HG02981 (cell line): ENCODE measurements at regions not wholly inside any gene's neighbourhood (a gene's known extent, or its start where the extent isn't known, plus 50 kb on each side); places are given as distances from the start of the nearest gene placed in this dataset.

Source experiments
- ATAC-seq: cut with Tn5 transposase; IDR thresholded peaks from one replicate; pipeline ENCODE4 v1.9.1; 2021; ENCODE audit warnings: mild to moderate bottlenecking, moderate library complexity; ENCODE audit not compliant: unreplicated experiment

DNA sequence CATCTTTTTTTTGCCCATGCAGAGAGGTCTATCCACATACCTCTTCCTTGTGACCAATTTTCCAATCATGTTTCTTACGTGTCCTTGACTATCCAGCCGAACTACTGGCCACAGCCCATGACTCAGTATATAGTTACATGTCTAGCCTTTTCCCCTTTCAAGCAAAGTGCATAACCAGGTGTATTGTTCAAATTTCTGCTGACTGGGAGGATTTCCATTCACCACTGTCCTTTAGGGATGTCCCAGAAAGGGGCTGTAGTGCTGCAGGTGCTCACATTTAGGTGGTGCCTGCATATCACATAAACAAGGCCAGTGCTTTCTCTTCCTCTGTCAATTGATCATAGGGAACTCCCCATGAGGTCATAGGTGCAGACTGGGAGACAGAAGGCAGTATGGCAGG lies 69.4 kb upstream of the ALDH1A3 start:
- ATAC-seq: no peak

DNA sequence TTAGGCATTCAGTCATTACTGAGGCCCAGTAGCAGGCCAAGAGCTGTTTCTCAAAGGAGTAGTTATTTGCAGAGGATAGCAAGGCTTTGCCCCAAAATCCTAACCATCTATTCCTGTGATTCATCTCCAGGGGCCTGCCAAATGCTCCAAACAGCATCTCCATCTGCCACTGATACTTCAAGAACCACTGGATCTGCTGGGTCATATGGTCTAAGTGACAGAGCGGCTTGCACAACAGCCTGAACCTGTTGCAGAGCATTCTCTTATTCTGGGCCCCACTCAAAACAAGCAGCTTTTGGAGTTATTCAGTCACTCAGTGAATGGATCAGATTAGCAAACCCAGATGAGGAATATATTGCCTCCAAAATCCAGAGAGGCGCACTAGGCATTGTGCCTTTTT lies 68.8 kb upstream of the ALDH1A3 start:
- ATAC-seq: no peak

- no peak for ATAC-seq
Observed at GRCh38 chr15:100812802-100813201, 66.8 kb upstream of the ALDH1A3 start.

- ATAC-seq: no peak
Observed at GRCh38 chr15:100818927-100819326, 60.7 kb upstream of the ALDH1A3 start.

DNA sequence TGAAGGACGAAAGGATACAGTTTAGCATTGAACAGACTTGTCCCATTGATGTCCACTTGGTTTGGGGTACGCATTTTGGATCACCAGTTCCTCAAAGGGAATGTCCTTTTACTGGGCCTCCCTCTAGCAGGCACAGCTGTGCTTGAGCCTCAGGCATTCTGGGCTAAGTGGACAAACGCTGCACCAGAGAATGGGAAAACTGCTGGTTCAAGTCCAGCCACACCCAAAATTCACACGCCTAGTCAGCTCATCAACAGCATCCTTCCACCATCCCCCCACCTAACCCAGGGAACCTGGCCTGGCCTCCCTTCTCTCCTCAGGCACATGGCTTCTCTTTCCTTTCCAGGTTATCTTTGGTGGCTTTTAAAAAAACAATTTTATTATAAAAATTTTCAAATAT lies 59.1 kb upstream of the ALDH1A3 start:
- no peak for ATAC-seq

DNA sequence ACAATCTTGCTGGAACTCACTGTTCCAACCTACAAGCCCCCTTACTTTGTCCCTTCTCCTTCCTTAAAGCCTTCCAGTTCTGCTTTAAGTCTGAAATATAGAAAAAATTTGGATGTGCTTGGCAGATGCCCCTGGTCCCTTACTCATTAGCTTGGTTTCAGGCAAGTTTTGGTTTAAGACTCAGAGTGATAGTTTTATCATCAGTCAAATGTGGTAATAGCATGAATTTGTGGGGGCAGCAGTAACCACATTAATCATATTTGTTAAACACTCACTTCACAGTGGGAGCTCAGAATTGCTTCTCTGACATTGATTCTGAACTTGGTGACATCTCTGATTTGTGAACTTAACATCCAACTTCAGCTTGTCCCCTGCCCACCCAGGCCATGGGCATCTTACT lies 58.3 kb upstream of the ALDH1A3 start:
- ATAC-seq: no peak

DNA sequence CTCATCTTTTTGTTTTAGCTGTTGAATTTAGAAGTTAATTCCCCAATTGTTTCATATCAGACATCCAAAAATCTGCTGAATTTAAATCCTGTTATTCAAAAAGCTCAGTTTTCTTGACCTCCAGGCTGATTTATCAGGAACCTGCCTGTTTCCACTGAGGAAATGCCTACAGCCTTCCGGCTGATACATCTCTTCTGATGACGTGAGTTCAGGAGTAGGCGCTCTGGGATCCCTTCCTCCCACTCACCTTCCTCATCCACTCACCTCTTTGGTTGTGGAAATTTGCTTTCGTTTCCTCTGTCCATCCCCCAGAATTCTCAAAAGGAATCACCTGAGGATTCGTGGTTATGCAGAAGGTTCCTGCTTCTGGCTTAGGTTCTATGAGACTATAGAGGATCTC lies 55.4 kb upstream of the ALDH1A3 start:
- no peak for ATAC-seq

GRCh38 chr15:100829457-100829856 lies 50.2 kb upstream of the ALDH1A3 start:
- ATAC-seq: no peak
